ENCODE measurements at regions not wholly inside any gene's neighbourhood (a gene's known extent, or its start where the extent isn't known, plus 50 kb on each side); places are given as distances from the start of the nearest gene placed in this dataset.

DNA sequence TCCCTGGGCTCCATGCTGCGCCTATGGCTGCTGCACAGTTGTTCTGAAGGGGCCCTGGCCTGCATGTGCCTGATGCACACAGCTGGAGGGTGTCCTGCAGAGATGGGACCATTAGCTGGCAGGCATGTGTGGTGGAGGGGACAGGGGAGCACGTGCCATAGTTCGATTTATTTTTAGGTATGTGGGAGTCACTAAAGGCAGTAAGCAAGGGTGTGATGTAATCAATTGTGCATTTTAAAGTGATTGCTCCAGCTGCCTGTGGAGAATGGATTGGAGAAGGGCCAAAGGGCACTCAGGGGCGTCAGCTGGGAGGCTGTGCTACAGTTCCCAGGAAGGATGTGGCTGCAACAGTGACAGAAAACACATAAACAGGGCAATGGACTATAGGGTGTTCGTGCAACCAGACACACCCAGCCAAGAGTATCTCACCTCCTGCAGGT, 205.1 kb downstream of the ARL4C start:
- Histone ChIP-seq H3K4me2 (ENCODE audit: low read length) (peak overlapping the region; percentile 49), H3K4me3 (ENCODE audit: low read length) (peak overlapping the region; percentile 47), H3K79me2 (replicated peaks; ENCODE audit: insufficient read depth, low read length) (no peaks in the 10 kb centered on the region), H3K36me3 (ENCODE audit: insufficient read depth, low read length) (no peaks in the 10 kb centered on the region), H3F3A (ENCODE audit: insufficient read depth, low read length, poor library complexity, severe bottlenecking) (no peaks in the 10 kb centered on the region), H2AFZ (ENCODE audit: low read depth, low read length) (no peak overlapping the region), H3K27ac (ENCODE audit: low read length) (peak overlapping the region; percentile 87), H3K9me2 (ENCODE audit: insufficient read depth, low read length) (no peaks in the 10 kb centered on the region), H3K9ac (ENCODE audit: low read length) (peak overlapping the region; percentile 60), H3K27me3 (ENCODE audit: insufficient read depth, low read depth, low read length) (no peaks in the 10 kb centered on the region), H4K20me1 (ENCODE audit: insufficient read depth) (no peaks in the 10 kb centered on the region), H3K9me3 (ENCODE audit: low read length) (no peaks in the 10 kb centered on the region)
- no peak for TF ChIP-seq RAD21 (conservative IDR thresholded peaks at IDR 0.05)
- TF ChIP-seq, protein P1, sequence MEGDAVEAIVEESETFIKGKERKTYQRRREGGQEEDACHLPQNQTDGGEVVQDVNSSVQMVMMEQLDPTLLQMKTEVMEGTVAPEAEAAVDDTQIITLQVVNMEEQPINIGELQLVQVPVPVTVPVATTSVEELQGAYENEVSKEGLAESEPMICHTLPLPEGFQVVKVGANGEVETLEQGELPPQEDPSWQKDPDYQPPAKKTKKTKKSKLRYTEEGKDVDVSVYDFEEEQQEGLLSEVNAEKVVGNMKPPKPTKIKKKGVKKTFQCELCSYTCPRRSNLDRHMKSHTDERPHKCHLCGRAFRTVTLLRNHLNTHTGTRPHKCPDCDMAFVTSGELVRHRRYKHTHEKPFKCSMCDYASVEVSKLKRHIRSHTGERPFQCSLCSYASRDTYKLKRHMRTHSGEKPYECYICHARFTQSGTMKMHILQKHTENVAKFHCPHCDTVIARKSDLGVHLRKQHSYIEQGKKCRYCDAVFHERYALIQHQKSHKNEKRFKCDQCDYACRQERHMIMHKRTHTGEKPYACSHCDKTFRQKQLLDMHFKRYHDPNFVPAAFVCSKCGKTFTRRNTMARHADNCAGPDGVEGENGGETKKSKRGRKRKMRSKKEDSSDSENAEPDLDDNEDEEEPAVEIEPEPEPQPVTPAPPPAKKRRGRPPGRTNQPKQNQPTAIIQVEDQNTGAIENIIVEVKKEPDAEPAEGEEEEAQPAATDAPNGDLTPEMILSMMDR (IDR thresholded peaks at IDR 0.05; ENCODE audit: poor library complexity, severe bottlenecking) = no peak
- no peak for TF ChIP-seq TAF1 (IDR thresholded peaks at IDR 0.05; ENCODE audit: low read depth)
- no peak for TF ChIP-seq SMC3 (conservative IDR thresholded peaks at IDR 0.05; ENCODE audit: poor library complexity)
- TF ChIP-seq MXI1 (conservative IDR thresholded peaks at IDR 0.05; ENCODE audit: poor library complexity, severe bottlenecking) = no peak
- no peak for TF ChIP-seq EZH2 (IDR thresholded peaks at IDR 0.05; ENCODE audit: borderline replicate concordance, insufficient read depth, low read length, poor library complexity, severe bottlenecking)
- TF ChIP-seq, protein P2, sequence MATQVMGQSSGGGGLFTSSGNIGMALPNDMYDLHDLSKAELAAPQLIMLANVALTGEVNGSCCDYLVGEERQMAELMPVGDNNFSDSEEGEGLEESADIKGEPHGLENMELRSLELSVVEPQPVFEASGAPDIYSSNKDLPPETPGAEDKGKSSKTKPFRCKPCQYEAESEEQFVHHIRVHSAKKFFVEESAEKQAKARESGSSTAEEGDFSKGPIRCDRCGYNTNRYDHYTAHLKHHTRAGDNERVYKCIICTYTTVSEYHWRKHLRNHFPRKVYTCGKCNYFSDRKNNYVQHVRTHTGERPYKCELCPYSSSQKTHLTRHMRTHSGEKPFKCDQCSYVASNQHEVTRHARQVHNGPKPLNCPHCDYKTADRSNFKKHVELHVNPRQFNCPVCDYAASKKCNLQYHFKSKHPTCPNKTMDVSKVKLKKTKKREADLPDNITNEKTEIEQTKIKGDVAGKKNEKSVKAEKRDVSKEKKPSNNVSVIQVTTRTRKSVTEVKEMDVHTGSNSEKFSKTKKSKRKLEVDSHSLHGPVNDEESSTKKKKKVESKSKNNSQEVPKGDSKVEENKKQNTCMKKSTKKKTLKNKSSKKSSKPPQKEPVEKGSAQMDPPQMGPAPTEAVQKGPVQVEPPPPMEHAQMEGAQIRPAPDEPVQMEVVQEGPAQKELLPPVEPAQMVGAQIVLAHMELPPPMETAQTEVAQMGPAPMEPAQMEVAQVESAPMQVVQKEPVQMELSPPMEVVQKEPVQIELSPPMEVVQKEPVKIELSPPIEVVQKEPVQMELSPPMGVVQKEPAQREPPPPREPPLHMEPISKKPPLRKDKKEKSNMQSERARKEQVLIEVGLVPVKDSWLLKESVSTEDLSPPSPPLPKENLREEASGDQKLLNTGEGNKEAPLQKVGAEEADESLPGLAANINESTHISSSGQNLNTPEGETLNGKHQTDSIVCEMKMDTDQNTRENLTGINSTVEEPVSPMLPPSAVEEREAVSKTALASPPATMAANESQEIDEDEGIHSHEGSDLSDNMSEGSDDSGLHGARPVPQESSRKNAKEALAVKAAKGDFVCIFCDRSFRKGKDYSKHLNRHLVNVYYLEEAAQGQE (IDR thresholded peaks at IDR 0.05; ENCODE audit: borderline replicate concordance) = no peak
- no peak for TF ChIP-seq EP300 (conservative IDR thresholded peaks at IDR 0.05; ENCODE audit: poor library complexity, severe bottlenecking)
- no peak for TF ChIP-seq POLR2AphosphoS5 (IDR thresholded peaks at IDR 0.05)

GRCh38 chr2:234290671-234291070, 206.2 kb downstream of the ARL4C start:
- no peak overlapping the region for H2AFZ ChIP-seq (ENCODE audit: low read depth, low read length)
- no peak for TF ChIP-seq POLR2AphosphoS5 (IDR thresholded peaks at IDR 0.05)
- no peak for TF ChIP-seq EZH2 (IDR thresholded peaks at IDR 0.05; ENCODE audit: borderline replicate concordance, insufficient read depth, low read length, poor library complexity, severe bottlenecking)
- no peaks in the 10 kb centered on the region for H3K36me3 ChIP-seq (ENCODE audit: insufficient read depth, low read length)
- no peak overlapping the region for H3K4me3 ChIP-seq (ENCODE audit: low read length)
- H3K79me2 ChIP-seq (replicated peaks; ENCODE audit: insufficient read depth, low read length) = no peaks in the 10 kb centered on the region
- H4K20me1 ChIP-seq (ENCODE audit: insufficient read depth) = no peaks in the 10 kb centered on the region
- H3K4me2 ChIP-seq (ENCODE audit: low read length) = no peak overlapping the region
- H3F3A ChIP-seq (ENCODE audit: insufficient read depth, low read length, poor library complexity, severe bottlenecking) = no peaks in the 10 kb centered on the region
- no peaks in the 10 kb centered on the region for H3K9me3 ChIP-seq (ENCODE audit: low read length)
- no peaks in the 10 kb centered on the region for H3K27me3 ChIP-seq (ENCODE audit: insufficient read depth, low read depth, low read length)
- no peaks in the 10 kb centered on the region for H3K9me2 ChIP-seq (ENCODE audit: insufficient read depth, low read length)
- H3K27ac ChIP-seq (ENCODE audit: low read length) = no peak overlapping the region
- no peak overlapping the region for H3K9ac ChIP-seq (ENCODE audit: low read length)
